ENCODE measurements at regions not wholly inside any gene's neighbourhood (a gene's known extent, or its start where the extent isn't known, plus 50 kb on each side); places are given as distances from the start of the nearest gene placed in this dataset.

GRCh38 chr11:29309992-29310391 lies 706.8 kb downstream of the KCNA4 start:
- ATAC-seq (ENCODE audit: low read depth), result peak; percentile 78

GRCh38 chr11:29306527-29306926 lies 710.3 kb downstream of the KCNA4 start:
- Histone ChIP-seq H3K4me3 (ENCODE audit: severe bottlenecking) (no peak overlapping the region), H3K4me1 (ENCODE audit: insufficient read depth, poor library complexity, severe bottlenecking) (peaks cover 36% of the 10 kb centered on the region), H3K27ac (ENCODE audit: poor library complexity, severe bottlenecking) (peak overlapping the region; percentile 40), H3K36me3 (ENCODE audit: low read depth) (no peaks in the 10 kb centered on the region), H3K9me3 (ENCODE audit: severe bottlenecking) (no peaks in the 10 kb centered on the region), H3K27me3 (ENCODE audit: insufficient read depth, poor library complexity, severe bottlenecking) (no peaks in the 10 kb centered on the region)
- ATAC-seq (ENCODE audit: low read depth) (peak; percentile 65), DNase-seq (ENCODE audit: low spot score) (no peak)
- TF ChIP-seq, protein P1, sequence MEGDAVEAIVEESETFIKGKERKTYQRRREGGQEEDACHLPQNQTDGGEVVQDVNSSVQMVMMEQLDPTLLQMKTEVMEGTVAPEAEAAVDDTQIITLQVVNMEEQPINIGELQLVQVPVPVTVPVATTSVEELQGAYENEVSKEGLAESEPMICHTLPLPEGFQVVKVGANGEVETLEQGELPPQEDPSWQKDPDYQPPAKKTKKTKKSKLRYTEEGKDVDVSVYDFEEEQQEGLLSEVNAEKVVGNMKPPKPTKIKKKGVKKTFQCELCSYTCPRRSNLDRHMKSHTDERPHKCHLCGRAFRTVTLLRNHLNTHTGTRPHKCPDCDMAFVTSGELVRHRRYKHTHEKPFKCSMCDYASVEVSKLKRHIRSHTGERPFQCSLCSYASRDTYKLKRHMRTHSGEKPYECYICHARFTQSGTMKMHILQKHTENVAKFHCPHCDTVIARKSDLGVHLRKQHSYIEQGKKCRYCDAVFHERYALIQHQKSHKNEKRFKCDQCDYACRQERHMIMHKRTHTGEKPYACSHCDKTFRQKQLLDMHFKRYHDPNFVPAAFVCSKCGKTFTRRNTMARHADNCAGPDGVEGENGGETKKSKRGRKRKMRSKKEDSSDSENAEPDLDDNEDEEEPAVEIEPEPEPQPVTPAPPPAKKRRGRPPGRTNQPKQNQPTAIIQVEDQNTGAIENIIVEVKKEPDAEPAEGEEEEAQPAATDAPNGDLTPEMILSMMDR (IDR thresholded peaks at IDR 0.05; ENCODE audit: poor library complexity, severe bottlenecking), result no peak

More at GRCh38 chr11:29309992-29310391, 706.8 kb downstream of the KCNA4 start:
- DNase-seq (ENCODE audit: low spot score), result no peak
- H3K9me3 ChIP-seq (ENCODE audit: severe bottlenecking), result no peaks in the 10 kb centered on the region
- H3K4me1 ChIP-seq (ENCODE audit: insufficient read depth, poor library complexity, severe bottlenecking), result peaks cover 51% of the 10 kb centered on the region
- H3K4me3 ChIP-seq (ENCODE audit: severe bottlenecking), result no peak overlapping the region
- no peaks in the 10 kb centered on the region for H3K36me3 ChIP-seq (ENCODE audit: low read depth)
- peak overlapping the region; percentile 64 for H3K27ac ChIP-seq (ENCODE audit: poor library complexity, severe bottlenecking)
- TF ChIP-seq, protein P1 (IDR thresholded peaks at IDR 0.05; ENCODE audit: poor library complexity, severe bottlenecking), result no peak
- no peaks in the 10 kb centered on the region for H3K27me3 ChIP-seq (ENCODE audit: insufficient read depth, poor library complexity, severe bottlenecking)

DNA sequence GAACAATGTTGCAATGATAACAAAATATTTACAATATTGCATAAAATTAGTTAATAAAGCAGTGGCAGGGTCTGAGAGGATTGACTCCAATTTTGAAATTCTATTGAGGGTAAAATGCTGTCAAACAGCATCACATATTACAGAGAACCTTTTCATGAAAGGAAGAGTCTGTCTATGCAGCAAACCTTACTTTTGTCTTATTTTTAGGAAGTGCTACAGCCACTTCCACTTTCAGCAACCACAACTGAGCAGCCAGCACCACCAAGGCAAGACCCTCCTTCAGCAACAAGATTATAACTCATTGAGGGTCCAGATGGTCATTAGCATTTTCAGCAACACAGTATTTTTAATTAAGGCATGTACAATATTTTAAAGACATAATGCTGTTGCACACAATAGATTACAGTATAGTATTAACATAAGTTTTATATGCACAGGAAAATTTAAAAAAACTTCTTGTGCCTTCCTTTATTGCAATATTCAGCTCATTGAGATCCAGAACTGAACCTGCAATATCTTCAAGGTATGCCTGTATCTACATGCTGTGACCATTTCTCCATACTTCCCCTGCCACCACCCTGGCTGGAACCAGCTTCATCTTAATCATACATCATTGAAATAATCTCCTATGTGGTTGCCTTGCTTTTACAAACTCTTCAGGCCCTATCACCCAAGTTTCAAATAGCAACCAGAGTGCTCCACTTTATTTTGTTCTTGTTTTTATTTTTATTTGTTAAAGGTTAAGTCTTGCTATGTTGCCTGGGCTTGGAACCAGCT lies 711.2 kb downstream of the KCNA4 start:
- ATAC-seq (ENCODE audit: low read depth), result peak; percentile 25; the same call in 2 of the 3 replicates
- Histone ChIP-seq H3K27me3 (ENCODE audit: insufficient read depth, poor library complexity, severe bottlenecking) (no peaks in the 10 kb centered on the region), H3K9me3 (ENCODE audit: severe bottlenecking) (no peaks in the 10 kb centered on the region), H3K27ac (ENCODE audit: poor library complexity, severe bottlenecking) (peak overlapping the region; percentile 40), H3K36me3 (ENCODE audit: low read depth) (no peaks in the 10 kb centered on the region), H3K4me3 (ENCODE audit: severe bottlenecking) (no peak overlapping the region), H3K4me1 (ENCODE audit: insufficient read depth, poor library complexity, severe bottlenecking) (peaks cover 35% of the 10 kb centered on the region)
- TF ChIP-seq, protein P1 (IDR thresholded peaks at IDR 0.05; ENCODE audit: poor library complexity, severe bottlenecking), result no peak
- DNase-seq (ENCODE audit: low spot score), result no peak

DNA sequence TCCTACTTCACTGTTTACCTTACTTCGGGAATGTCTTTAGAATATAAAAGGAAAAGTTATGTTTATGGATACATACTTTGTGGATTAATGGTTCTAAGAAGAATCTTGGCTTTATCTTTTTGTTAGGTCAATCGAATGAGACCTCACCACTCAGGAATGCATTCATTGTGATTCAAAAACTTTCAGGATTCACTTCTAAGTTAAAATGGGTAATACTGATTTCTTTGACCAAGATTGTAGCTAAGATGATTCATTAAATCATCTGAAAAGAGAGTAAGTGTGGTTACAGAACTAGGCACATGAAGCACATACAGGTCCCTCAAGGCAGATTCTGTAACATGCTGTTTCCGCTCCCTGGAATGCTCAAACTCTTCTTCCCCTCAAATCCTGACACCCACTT lies 716.4 kb downstream of the KCNA4 start:
- Histone ChIP-seq H3K27me3 (ENCODE audit: insufficient read depth, poor library complexity, severe bottlenecking) (no peaks in the 10 kb centered on the region), H3K9me3 (ENCODE audit: severe bottlenecking) (no peaks in the 10 kb centered on the region), H3K36me3 (ENCODE audit: low read depth) (no peaks in the 10 kb centered on the region), H3K4me1 (ENCODE audit: insufficient read depth, poor library complexity, severe bottlenecking) (peaks cover 13% of the 10 kb centered on the region), H3K27ac (ENCODE audit: poor library complexity, severe bottlenecking) (peak overlapping the region; percentile 89), H3K4me3 (ENCODE audit: severe bottlenecking) (no peak overlapping the region)
- DNase-seq (ENCODE audit: low spot score), result no peak
- ATAC-seq (ENCODE audit: low read depth), result peak; percentile 96
- TF ChIP-seq, protein P1 (IDR thresholded peaks at IDR 0.05; ENCODE audit: poor library complexity, severe bottlenecking), result no peak

- Histone ChIP-seq H3K4me1 (ENCODE audit: insufficient read depth, poor library complexity, severe bottlenecking) (peaks cover 23% of the 10 kb centered on the region), H3K4me3 (ENCODE audit: severe bottlenecking) (no peak overlapping the region), H3K27me3 (ENCODE audit: insufficient read depth, poor library complexity, severe bottlenecking) (no peaks in the 10 kb centered on the region), H3K9me3 (ENCODE audit: severe bottlenecking) (no peaks in the 10 kb centered on the region), H3K36me3 (ENCODE audit: low read depth) (no peaks in the 10 kb centered on the region), H3K27ac (ENCODE audit: poor library complexity, severe bottlenecking) (no peak overlapping the region)
- no peak for ATAC-seq (ENCODE audit: low read depth)
- DNase-seq (ENCODE audit: low spot score), result no peak
- TF ChIP-seq, protein P1 (IDR thresholded peaks at IDR 0.05; ENCODE audit: poor library complexity, severe bottlenecking), result no peak
These were observed 720.1 kb downstream of the KCNA4 start for GRCh38 chr11:29296680-29297079.

Data from RWPE2 (cell line).